Suppressor macrophage (primary cell): ENCODE measurements at regions not wholly inside any gene's neighbourhood (a gene's known extent, or its start where the extent isn't known, plus 50 kb on each side); places are given as distances from the start of the nearest gene placed in this dataset.
"Not testable (repeated sequence)": the region's sequence is repeated elsewhere in the genome, so short reads cannot be mapped to it uniquely, and the experiment has no call there.

Source experiments
- DNase-seq, 4 experiments: peaks; one replicate each; pipeline ENCODE4 v3.0.0-alpha.2; 2020 to 2022

- DNase-seq, result not testable (repeated sequence)
Measured at GRCh38 chr21:9746311-9746710, 775.1 kb upstream of the TPTE start.

- not testable (repeated sequence) for DNase-seq
Measured at GRCh38 chr21:9746831-9747606, 774.4 kb upstream of the TPTE start.

GRCh38 chr21:9747870-9748269, 773.5 kb upstream of the TPTE start:
- DNase-seq, result not testable (repeated sequence)

GRCh38 chr21:9748451-9748850, 772.9 kb upstream of the TPTE start:
- DNase-seq, result not testable (repeated sequence)

- DNase-seq, result not testable (repeated sequence)
Measured at GRCh38 chr21:9749741-9750230, 771.6 kb upstream of the TPTE start.

GRCh38 chr21:9750341-9751086, 770.9 kb upstream of the TPTE start:
- no peak for DNase-seq

GRCh38 chr21:9751087-9751585, 770.2 kb upstream of the TPTE start:
- DNase-seq, result not testable (repeated sequence)

- DNase-seq, result not testable (repeated sequence)
Measured at GRCh38 chr21:9752028-9752427, 769.4 kb upstream of the TPTE start.

GRCh38 chr21:9753441-9753840, 767.9 kb upstream of the TPTE start:
- DNase-seq, result not testable (repeated sequence)

GRCh38 chr21:9753943-9754342, 767.4 kb upstream of the TPTE start:
- no peak for DNase-seq

- DNase-seq, result not testable (repeated sequence)
Measured at GRCh38 chr21:9754434-9754833, 766.9 kb upstream of the TPTE start.

- no peak for DNase-seq
Measured at GRCh38 chr21:9755611-9756010, 765.8 kb upstream of the TPTE start.

- DNase-seq, result no peak
Measured at GRCh38 chr21:9756677-9757076, 764.7 kb upstream of the TPTE start.

- DNase-seq, result not testable (repeated sequence)
Measured at GRCh38 chr21:9757118-9757517, 764.3 kb upstream of the TPTE start.

GRCh38 chr21:9757572-9757971, 763.8 kb upstream of the TPTE start:
- not testable (repeated sequence) for DNase-seq

- DNase-seq, result no peak
Measured at GRCh38 chr21:9758141-9758540, 763.2 kb upstream of the TPTE start.

GRCh38 chr21:9758888-9759287, 762.5 kb upstream of the TPTE start:
- DNase-seq, result no peak

GRCh38 chr21:9759972-9760371, 761.4 kb upstream of the TPTE start:
- DNase-seq, result no peak

GRCh38 chr21:9760398-9761074, 760.8 kb upstream of the TPTE start:
- DNase-seq, result no peak

GRCh38 chr21:9763306-9763705, 758.1 kb upstream of the TPTE start:
- no peak for DNase-seq

- no peak for DNase-seq
Measured at GRCh38 chr21:9763807-9764206, 757.6 kb upstream of the TPTE start.

- not testable (repeated sequence) for DNase-seq
Measured at GRCh38 chr21:9764294-9764693, 757.1 kb upstream of the TPTE start.

GRCh38 chr21:9765538-9765937, 755.8 kb upstream of the TPTE start:
- DNase-seq, result not testable (repeated sequence)
